Transverse colon (tissue), 1 donor: ENCODE measurements at regions not wholly inside any gene's neighbourhood (a gene's known extent, or its start where the extent isn't known, plus 50 kb on each side); places are given as distances from the start of the nearest gene placed in this dataset.

Experiments
- EP300 ChIP-seq: sonication (generic); formaldehyde crosslinking; IDR thresholded peaks from one replicate; pipeline ENCODE4 v1.6.1; 2017; ENCODE audit warnings: antibody characterized with exemption, low read depth
- POLR2A ChIP-seq: fragments of 450-650 bp; IDR thresholded peaks from one replicate; pipeline ENCODE4 v1.6.1; 2016; ENCODE audit warnings: antibody characterized with exemption, mild to moderate bottlenecking, moderate library complexity

GRCh38 chr7:47633134-47633533 is 51.2 kb upstream of the TNS3 start:
- no peak for TF ChIP-seq POLR2A
- TF ChIP-seq EP300 = no peak
